HG02763 (cell line): ENCODE measurements at regions not wholly inside any gene's neighbourhood (a gene's known extent, or its start where the extent isn't known, plus 50 kb on each side); places are given as distances from the start of the nearest gene placed in this dataset.

Experiments used
- ATAC-seq: cut with Tn5 transposase; IDR thresholded peaks from one replicate; pipeline ENCODE4 v1.9.1; 2021; ENCODE audit warnings: mild to moderate bottlenecking, moderate library complexity; ENCODE audit not compliant: unreplicated experiment

- ATAC-seq = no peak
Observed at GRCh38 chr1:55506740-55507577, 291.8 kb upstream of the USP24 start.

- no peak for ATAC-seq
Observed at GRCh38 chr1:55505326-55505725, 290.2 kb upstream of the USP24 start.

- ATAC-seq = no peak
Observed at GRCh38 chr1:55504306-55504731, 289.2 kb upstream of the USP24 start.

- no peak for ATAC-seq
Observed at GRCh38 chr1:55503663-55504305, 288.6 kb upstream of the USP24 start.

- ATAC-seq = no peak
Observed at GRCh38 chr1:55500601-55501000, 285.4 kb upstream of the USP24 start.

- ATAC-seq = no peak
Observed at GRCh38 chr1:55490547-55490946, 275.4 kb upstream of the USP24 start.

GRCh38 chr1:55484173-55484572 is 269.0 kb upstream of the USP24 start:
- no peak for ATAC-seq

- ATAC-seq = no peak
Observed at GRCh38 chr1:55483523-55483922, 268.4 kb upstream of the USP24 start.

- no peak for ATAC-seq
Observed at GRCh38 chr1:55481634-55482033, 266.5 kb upstream of the USP24 start.

GRCh38 chr1:55480029-55480795 is 265.0 kb upstream of the USP24 start:
- ATAC-seq = no peak

GRCh38 chr1:55478742-55479141 is 263.6 kb upstream of the USP24 start:
- no peak for ATAC-seq

- no peak for ATAC-seq
Observed at GRCh38 chr1:55477953-55478352, 262.8 kb upstream of the USP24 start.

- no peak for ATAC-seq
Observed at GRCh38 chr1:55476445-55477015, 261.4 kb upstream of the USP24 start.

- no peak for ATAC-seq
Observed at GRCh38 chr1:55474168-55474786, 259.1 kb upstream of the USP24 start.

GRCh38 chr1:55473661-55474060 is 258.5 kb upstream of the USP24 start:
- ATAC-seq = no peak

- ATAC-seq = no peak
Observed at GRCh38 chr1:55472784-55473183, 257.6 kb upstream of the USP24 start.

- no peak for ATAC-seq
Observed at GRCh38 chr1:55472115-55472514, 257.0 kb upstream of the USP24 start.

GRCh38 chr1:55468142-55468795 is 253.1 kb upstream of the USP24 start:
- no peak for ATAC-seq

- no peak for ATAC-seq
Observed at GRCh38 chr1:55466921-55467320, 251.8 kb upstream of the USP24 start.

- ATAC-seq = no peak
Observed at GRCh38 chr1:55466373-55466772, 251.2 kb upstream of the USP24 start.
